Breast epithelium (tissue), 3 donors: ENCODE measurements at regions not wholly inside any gene's neighbourhood (a gene's known extent, or its start where the extent isn't known, plus 50 kb on each side); places are given as distances from the start of the nearest gene placed in this dataset.

Experiments
- CTCF ChIP-seq, 3 donors: fragments of 450-650 bp; IDR thresholded peaks; one replicate each; pipeline ENCODE4 v1.5.1; 2016 to 2017; ENCODE audit warnings: antibody characterized with exemption in 3 of 3, mild to moderate bottlenecking in 3 of 3, moderate library complexity in 3 of 3
- POLR2A ChIP-seq: fragments of 450-650 bp; IDR thresholded peaks from one replicate; pipeline ENCODE4 v1.6.1; 2016; ENCODE audit warnings: antibody characterized with exemption, mild to moderate bottlenecking, moderate library complexity

- TF ChIP-seq CTCF (IDR thresholded peaks at IDR 0.05) (no peak), POLR2A (no peak)
Observed at GRCh38 chr1:219507437-219507836, 105.5 kb downstream of the ZC3H11B start.
